Gastrocnemius medialis (tissue), 4 donors: ENCODE measurements at regions not wholly inside any gene's neighbourhood (a gene's known extent, or its start where the extent isn't known, plus 50 kb on each side); places are given as distances from the start of the nearest gene placed in this dataset.

Experiments
- CTCF ChIP-seq, 5 experiments: fragments of 450-650 bp in 3 of 5; fragments of 200-600 bp in 2 of 5; sonication (generic) in 2 of 5; IDR thresholded peaks in 4 of 5; conservative IDR thresholded peaks in 1 of 5; 1 replicate in 4 of 5; 2 replicates in 1 of 5; pipeline ENCODE4 v1.5.1; 2016 to 2019; ENCODE audit warnings: antibody characterized with exemption in 5 of 5, mild to moderate bottlenecking in 3 of 5, moderate library complexity in 3 of 5
- POLR2A ChIP-seq, 2 donors: fragments of 450-650 bp; IDR thresholded peaks; one replicate each; pipeline ENCODE4 v1.6.1; 2017; ENCODE audit warnings: antibody characterized with exemption in 2 of 2, mild to moderate bottlenecking in 2 of 2, moderate library complexity in 2 of 2

GRCh38 chr18:33871363-33872025 lies 293.5 kb downstream of the ASXL3 start:
- TF ChIP-seq CTCF (IDR thresholded peaks at IDR 0.05 in 4 of 5, conservative IDR thresholded peaks at IDR 0.05 in 1 of 5) (no peak), POLR2A (IDR thresholded peaks at IDR 0.05) (no peak)
